ENCODE measurements at regions not wholly inside any gene's neighbourhood (a gene's known extent, or its start where the extent isn't known, plus 50 kb on each side); places are given as distances from the start of the nearest gene placed in this dataset.

- TF ChIP-seq CTCF (conservative IDR thresholded peaks at IDR 0.05 in 1 of 2, IDR thresholded peaks at IDR 0.05 in 1 of 2; ENCODE audit: low read depth in 1 of 2, low read length in 2 of 2), result no peak
- no peak for TF ChIP-seq EZH2 (IDR thresholded peaks at IDR 0.05; ENCODE audit: low read length, missing control alignments)
These were observed 348.3 kb downstream of the PCDH7 start for GRCh38 chr4:31068257-31069075.

All from fibroblast of lung (primary cell).